Stimulated activated naive CD4-positive, alpha-beta T cell treated with Interleukin-2 at 50 U/mL for 16 hours (primary cell): ENCODE measurements at regions not wholly inside any gene's neighbourhood (a gene's known extent, or its start where the extent isn't known, plus 50 kb on each side); places are given as distances from the start of the nearest gene placed in this dataset.

Experiments
- DNase-seq: peaks from one replicate; lab custom pipeline; 2025; lab: John Stamatoyannopoulos, UW

GRCh38 chr13:91273675-91274074 lies 73.8 kb upstream of the MIR17HG start:
- DNase-seq, result no peak

GRCh38 chr13:91277013-91277676 lies 70.3 kb upstream of the MIR17HG start:
- DNase-seq, result no peak

GRCh38 chr13:91278291-91278690 lies 69.2 kb upstream of the MIR17HG start:
- no peak for DNase-seq

GRCh38 chr13:91278888-91279287 lies 68.6 kb upstream of the MIR17HG start:
- no peak for DNase-seq

- no peak for DNase-seq
These were observed 66.7 kb upstream of the MIR17HG start for GRCh38 chr13:91280801-91281200.

- no peak for DNase-seq
These were observed 63.2 kb upstream of the MIR17HG start for GRCh38 chr13:91284335-91284734.

- no peak for DNase-seq
These were observed 61.2 kb upstream of the MIR17HG start for GRCh38 chr13:91286317-91286716.

GRCh38 chr13:91291078-91291477 lies 56.4 kb upstream of the MIR17HG start:
- DNase-seq, result no peak

GRCh38 chr13:91292630-91293221 lies 54.8 kb upstream of the MIR17HG start:
- DNase-seq, result no peak

GRCh38 chr13:91295712-91296410 lies 51.6 kb upstream of the MIR17HG start:
- DNase-seq, result no peak

- no peak for DNase-seq
These were observed 50.0 kb upstream of the MIR17HG start for GRCh38 chr13:91297503-91297902.
